RWPE2 (cell line): ENCODE measurements at regions not wholly inside any gene's neighbourhood (a gene's known extent, or its start where the extent isn't known, plus 50 kb on each side); places are given as distances from the start of the nearest gene placed in this dataset.

Experiments
- ATAC-seq: fragments of 200-7000 bp; cut with Tn5 transposase; 3 replicates; pipeline ENCODE4 v1.9.1; 2021; ENCODE audit warnings: low read depth
- DNase-seq: peaks from one replicate; pipeline ENCODE4 v3.0.0-alpha.2; 2020; ENCODE audit warnings: low spot score
- H3K27ac ChIP-seq: fragments of 450-650 bp; 2 replicates; pipeline ENCODE4 v1.5.1; 2017; ENCODE audit warnings: mild to moderate bottlenecking; ENCODE audit not compliant: poor library complexity, severe bottlenecking
- H3K27me3 ChIP-seq: fragments of 250-450 bp; sonication (Bioruptor Pico); 2 replicates; pipeline ENCODE4 v1.5.1; 2021; ENCODE audit warnings: mild to moderate bottlenecking, moderate library complexity; ENCODE audit not compliant: insufficient read depth, poor library complexity, severe bottlenecking
- H3K36me3 ChIP-seq: fragments of 250-450 bp; sonication (Bioruptor Pico); 2 replicates; pipeline ENCODE4 v1.5.1; 2020; ENCODE audit warnings: low read depth, mild to moderate bottlenecking, moderate library complexity
- H3K4me1 ChIP-seq: fragments of 250-450 bp; sonication (Bioruptor Pico); 2 replicates; pipeline ENCODE4 v1.5.1; 2021; ENCODE audit warnings: mild to moderate bottlenecking, moderate library complexity; ENCODE audit not compliant: insufficient read depth, poor library complexity, severe bottlenecking
- H3K4me3 ChIP-seq: fragments of 250-450 bp; sonication (Bioruptor Pico); 2 replicates; pipeline ENCODE4 v1.5.1; 2021; ENCODE audit warnings: mild to moderate bottlenecking, moderate library complexity; ENCODE audit not compliant: severe bottlenecking
- H3K9me3 ChIP-seq: fragments of 250-450 bp; sonication (Bioruptor Pico); 2 replicates; pipeline ENCODE4 v1.5.1; 2021; ENCODE audit warnings: mild to moderate bottlenecking, moderate library complexity; ENCODE audit not compliant: severe bottlenecking
- TF ChIP-seq, protein P1 (sequence below): fragments of 450-650 bp; IDR thresholded peaks from one replicate; pipeline ENCODE4 v1.5.1; 2017; ENCODE audit warnings: mild to moderate bottlenecking, moderate library complexity; ENCODE audit not compliant: poor library complexity, severe bottlenecking

DNA sequence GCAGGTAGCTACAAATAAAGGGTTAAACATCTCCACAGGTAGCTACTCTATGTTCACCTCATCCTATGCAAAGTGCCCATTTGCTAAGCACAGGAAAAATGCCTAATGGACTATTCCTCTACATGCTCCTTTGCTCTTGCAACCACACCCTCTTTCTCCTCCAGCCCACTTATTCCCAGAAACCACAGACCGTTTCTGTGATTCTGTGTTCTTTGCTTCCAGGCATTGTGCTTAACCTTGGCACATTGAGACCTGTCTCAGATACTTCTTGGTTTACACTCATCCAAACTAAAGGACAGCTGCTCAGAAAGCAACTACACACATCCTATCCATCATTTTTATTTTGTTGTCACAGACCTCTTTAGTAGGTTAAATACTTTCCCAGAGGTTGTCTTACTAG is 785.0 kb upstream of the MIR17HG start:
- H3K9me3 ChIP-seq, result no peaks in the 10 kb centered on the region
- H3K27ac ChIP-seq, result no peak overlapping the region
- no peak for ATAC-seq
- TF ChIP-seq, protein P1, sequence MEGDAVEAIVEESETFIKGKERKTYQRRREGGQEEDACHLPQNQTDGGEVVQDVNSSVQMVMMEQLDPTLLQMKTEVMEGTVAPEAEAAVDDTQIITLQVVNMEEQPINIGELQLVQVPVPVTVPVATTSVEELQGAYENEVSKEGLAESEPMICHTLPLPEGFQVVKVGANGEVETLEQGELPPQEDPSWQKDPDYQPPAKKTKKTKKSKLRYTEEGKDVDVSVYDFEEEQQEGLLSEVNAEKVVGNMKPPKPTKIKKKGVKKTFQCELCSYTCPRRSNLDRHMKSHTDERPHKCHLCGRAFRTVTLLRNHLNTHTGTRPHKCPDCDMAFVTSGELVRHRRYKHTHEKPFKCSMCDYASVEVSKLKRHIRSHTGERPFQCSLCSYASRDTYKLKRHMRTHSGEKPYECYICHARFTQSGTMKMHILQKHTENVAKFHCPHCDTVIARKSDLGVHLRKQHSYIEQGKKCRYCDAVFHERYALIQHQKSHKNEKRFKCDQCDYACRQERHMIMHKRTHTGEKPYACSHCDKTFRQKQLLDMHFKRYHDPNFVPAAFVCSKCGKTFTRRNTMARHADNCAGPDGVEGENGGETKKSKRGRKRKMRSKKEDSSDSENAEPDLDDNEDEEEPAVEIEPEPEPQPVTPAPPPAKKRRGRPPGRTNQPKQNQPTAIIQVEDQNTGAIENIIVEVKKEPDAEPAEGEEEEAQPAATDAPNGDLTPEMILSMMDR, result no peak
- no peaks in the 10 kb centered on the region for H3K36me3 ChIP-seq
- no peaks in the 10 kb centered on the region for H3K4me1 ChIP-seq
- H3K27me3 ChIP-seq, result no peaks in the 10 kb centered on the region
- no peak for DNase-seq
- no peak overlapping the region for H3K4me3 ChIP-seq

DNA sequence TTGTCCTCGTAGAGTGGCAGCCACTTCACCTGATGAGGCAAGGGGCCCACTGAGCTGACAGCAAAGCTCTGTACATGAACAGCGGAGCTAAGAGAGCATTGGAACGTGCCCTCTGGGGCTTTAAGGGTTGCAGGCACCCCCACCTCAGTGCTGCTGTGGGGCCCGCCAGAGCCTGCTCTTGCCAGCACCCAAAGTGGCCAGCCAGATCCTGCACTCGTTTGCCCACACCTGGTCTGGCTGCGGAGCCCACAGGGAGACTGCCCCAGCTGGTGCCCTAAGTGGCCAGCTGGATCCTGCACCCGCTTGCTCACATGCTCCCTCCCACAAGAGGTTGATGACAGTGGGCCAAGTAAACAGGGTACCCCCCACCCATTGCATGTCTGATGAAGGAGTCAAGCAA is 783.4 kb upstream of the MIR17HG start:
- TF ChIP-seq, protein P1, result no peak
- no peaks in the 10 kb centered on the region for H3K9me3 ChIP-seq
- H3K27me3 ChIP-seq, result no peaks in the 10 kb centered on the region
- no peaks in the 10 kb centered on the region for H3K4me1 ChIP-seq
- DNase-seq (no peak), ATAC-seq (no peak)
- no peaks in the 10 kb centered on the region for H3K36me3 ChIP-seq
- no peak overlapping the region for H3K4me3 ChIP-seq
- no peak overlapping the region for H3K27ac ChIP-seq

DNA sequence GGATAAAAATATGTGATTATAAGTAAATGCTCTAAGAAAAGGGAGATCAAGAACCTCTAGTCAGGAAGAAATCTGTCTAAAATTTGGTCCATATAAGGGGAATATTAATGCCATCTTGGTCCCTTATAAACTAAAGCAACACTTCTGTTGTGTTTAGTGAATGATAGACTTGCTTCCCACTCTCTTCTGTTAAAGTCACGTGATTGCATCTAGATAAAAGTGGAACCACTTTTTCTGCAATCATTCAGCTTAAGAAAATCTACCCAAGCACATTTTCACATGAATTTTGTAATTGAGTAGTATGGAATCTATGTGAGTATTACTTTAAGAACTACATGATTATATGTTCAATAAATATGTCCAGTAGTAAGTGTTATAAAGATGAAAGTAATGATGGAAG is 782.9 kb upstream of the MIR17HG start:
- no peak overlapping the region for H3K27ac ChIP-seq
- TF ChIP-seq, protein P1, result no peak

DNA sequence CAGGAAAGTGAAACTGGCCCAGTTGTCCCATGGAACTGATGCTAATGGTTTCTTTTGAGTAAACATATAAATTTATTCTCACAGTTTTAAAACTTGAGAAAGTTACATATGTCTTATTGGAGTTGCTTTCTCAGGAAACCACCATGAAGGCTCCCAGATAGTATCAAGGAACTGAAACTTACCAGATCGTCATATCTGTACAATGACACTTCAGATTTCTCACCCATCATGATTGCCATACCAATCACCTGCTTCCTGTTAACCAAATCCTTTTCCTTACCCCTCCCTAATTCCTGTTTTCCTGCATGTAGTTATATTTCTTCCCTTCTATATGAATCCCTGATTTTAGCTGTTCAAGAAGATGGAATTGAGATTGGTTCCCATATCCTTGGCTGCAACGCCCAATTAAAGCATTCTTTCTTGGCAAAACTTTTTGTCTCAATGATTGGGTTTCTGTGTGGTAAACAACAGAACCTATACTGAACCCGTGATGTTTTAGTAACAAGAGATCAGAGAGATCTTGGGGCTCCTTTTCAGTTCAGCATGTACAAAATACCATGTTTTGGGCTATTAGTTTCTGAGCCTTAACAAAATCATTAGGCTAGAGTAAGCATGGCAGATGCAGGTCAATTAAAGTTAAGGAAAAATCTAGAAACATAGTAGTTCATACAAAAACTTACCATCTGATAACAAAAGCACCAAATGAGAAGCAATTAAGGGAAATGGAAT is 781.3 kb upstream of the MIR17HG start:
- TF ChIP-seq, protein P1, result no peak
- no peak for ATAC-seq
- no peaks in the 10 kb centered on the region for H3K9me3 ChIP-seq
- H3K27me3 ChIP-seq, result no peaks in the 10 kb centered on the region
- no peaks in the 10 kb centered on the region for H3K36me3 ChIP-seq
- H3K4me1 ChIP-seq, result no peaks in the 10 kb centered on the region
- no peak overlapping the region for H3K4me3 ChIP-seq
- H3K27ac ChIP-seq, result no peak overlapping the region
- DNase-seq, result no peak

More for the DNA sequence above, 782.9 kb upstream of the MIR17HG start:
- H3K27me3 ChIP-seq, result no peaks in the 10 kb centered on the region
- ATAC-seq, result no peak
- H3K9me3 ChIP-seq, result no peaks in the 10 kb centered on the region
- H3K4me3 ChIP-seq, result no peak overlapping the region
- no peaks in the 10 kb centered on the region for H3K36me3 ChIP-seq
- no peaks in the 10 kb centered on the region for H3K4me1 ChIP-seq
- DNase-seq, result no peak

DNA sequence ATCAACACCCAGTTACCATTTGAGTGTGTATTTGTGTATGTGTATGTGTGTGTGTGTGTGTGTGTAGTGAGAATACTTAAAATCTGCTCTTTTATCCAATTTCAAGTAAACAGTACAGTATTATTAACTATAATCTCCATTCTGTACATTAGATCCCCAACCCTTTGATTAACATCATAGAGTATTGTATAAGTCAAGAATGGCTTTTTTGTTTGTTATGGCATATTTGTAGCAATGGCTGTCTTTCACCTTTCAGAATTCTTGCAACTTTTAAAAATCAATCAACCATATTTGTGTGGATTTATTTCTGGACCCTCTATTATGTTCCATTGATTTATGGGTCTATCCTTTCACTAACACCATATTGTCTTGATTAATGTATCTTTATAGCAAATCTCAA is 779.3 kb upstream of the MIR17HG start:
- Histone ChIP-seq H3K4me1 (no peaks in the 10 kb centered on the region), H3K27me3 (no peaks in the 10 kb centered on the region), H3K27ac (no peak overlapping the region), H3K4me3 (no peak overlapping the region), H3K36me3 (no peaks in the 10 kb centered on the region), H3K9me3 (peaks cover 2% of the 10 kb centered on the region)
- no peak for ATAC-seq
- TF ChIP-seq, protein P1, result no peak
- DNase-seq, result no peak
